GM12878 (cell line): ENCODE measurements at regions not wholly inside any gene's neighbourhood (a gene's known extent, or its start where the extent isn't known, plus 50 kb on each side); places are given as distances from the start of the nearest gene placed in this dataset.
A peak's percentile ranks its signal among the peaks of the same experiment; 100 is the strongest.

ENCODE experiments used
- ATAC-seq: fragments of 200-7000 bp; cut with Tn5 transposase; 3 replicates; pipeline ENCODE4 v1.9.1; 2020; ENCODE audit warnings: mild to moderate bottlenecking, moderate library complexity
- BruUV-seq: library from RNA; stranded (reverse); fragments of 400-500 nt; replicated peaks from 2 replicates; lab custom pipeline; 2021; lab: Mats Ljungman, UMichigan
- CTCF ChIA-PET: fragments of 300-600 bp; sonication (Branson Sonifier 250); formaldehyde crosslinking; extraction: SDS; loops from one replicate; lab custom pipeline; 2021; ENCODE audit warnings: inconsistent platforms; lab: Yijun Ruan, JAX
- POLR2A ChIA-PET: fragments of 350-600 bp; formaldehyde crosslinking; extraction: SDS; loops from one replicate; lab custom pipeline; 2021; ENCODE audit warnings: inconsistent platforms; lab: Charles Lee
- RAD21 ChIA-PET: fragments of 300-600 bp; sonication (Branson Sonifier 250); formaldehyde crosslinking; loops from one replicate; lab custom pipeline; 2023; ENCODE audit warnings: antibody characterized with exemption; ENCODE audit not compliant: unreplicated experiment; lab: Charles Lee
- SMC1A ChIA-PET: fragments of 300-600 bp; sonication (Branson Sonifier 250); formaldehyde crosslinking; loops from one replicate; lab custom pipeline; 2023; ENCODE audit not compliant: unreplicated experiment, uncharacterized antibody; lab: Charles Lee
- DNase-seq: peaks from one replicate; pipeline ENCODE4 v3.0.0-alpha.2; 2011; ENCODE audit warnings: low read depth, low spot score
- FAIRE-seq: peaks from 3 replicates; lab custom pipeline; 2011; peaks lifted over from hg19 to GRCh38; lab: Jason Lieb, UNC
- H2AFZ ChIP-seq: 2 replicates; pipeline ENCODE4 v1.6.0; 2011; ENCODE audit warnings: low read depth, low read length, control low read depth; ENCODE audit not compliant: control insufficient read depth
- H3K27ac ChIP-seq: 2 replicates; pipeline ENCODE4 v1.5.1; 2011; ENCODE audit warnings: control low read depth; ENCODE audit not compliant: control insufficient read depth, insufficient read depth
- H3K27me3 ChIP-seq, 2 experiments: replicated peaks in 1 of 2; 2 replicates each; pipeline versions ENCODE4 v1.6.0 to v1.6.1; 2011; ENCODE audit warnings: low read length in 1 of 2; ENCODE audit not compliant: control insufficient read depth in 2 of 2, insufficient read depth in 2 of 2
- H3K36me3 ChIP-seq, 2 experiments: 2 replicates each; pipeline ENCODE4 v1.5.1; 2011; ENCODE audit warnings: low read length in 1 of 2; ENCODE audit not compliant: control insufficient read depth in 2 of 2, insufficient read depth in 2 of 2
- H3K4me1 ChIP-seq: 2 replicates; pipeline ENCODE4 v1.6.1; 2011; ENCODE audit warnings: mild to moderate bottlenecking, low read length, moderate library complexity, mixed read lengths; ENCODE audit not compliant: control insufficient read depth, insufficient read depth
- H3K4me2 ChIP-seq: 2 replicates; pipeline ENCODE4 v1.6.0; 2011; ENCODE audit warnings: control low read depth; ENCODE audit not compliant: control insufficient read depth, insufficient read depth
- H3K4me3 ChIP-seq: fragments of 200-600 bp; sonication (generic); 2 replicates; pipeline ENCODE4 v1.5.1; 2016
- H3K79me2 ChIP-seq: 2 replicates; pipeline ENCODE4 v1.6.0; 2011; ENCODE audit warnings: low read length; ENCODE audit not compliant: control insufficient read depth, insufficient read depth
- H3K9ac ChIP-seq: 2 replicates; pipeline ENCODE4 v1.8.0; 2011; ENCODE audit warnings: low read length, control low read depth, mixed read lengths; ENCODE audit not compliant: control insufficient read depth, insufficient read depth
- H3K9me3 ChIP-seq: replicated peaks from 3 replicates; pipeline ENCODE4 v1.5.1; 2011; ENCODE audit warnings: mild to moderate bottlenecking, low read length; ENCODE audit not compliant: control insufficient read depth, insufficient read depth
- H4K20me1 ChIP-seq: 2 replicates; pipeline ENCODE4 v1.6.0; 2011; ENCODE audit not compliant: control insufficient read depth, insufficient read depth
- EZH2 ChIP-seq: IDR thresholded peaks from 2 replicates; pipeline ENCODE4 v1.6.1; 2012; ENCODE audit warnings: low read depth, mild to moderate bottlenecking, control low read depth, inconsistent platforms, low read length, borderline replicate concordance; ENCODE audit not compliant: control insufficient read depth
- HCFC1 ChIP-seq: fragments of 150-350 bp; IDR thresholded peaks from 2 replicates; pipeline ENCODE4 v1.6.1; 2014; ENCODE audit warnings: low read length
- JUNB ChIP-seq: IDR thresholded peaks from 2 replicates; pipeline ENCODE4 v1.6.1; 2016; ENCODE audit warnings: antibody characterized with exemption, mild to moderate bottlenecking
- NBN ChIP-seq: fragments of 450-650 bp; IDR thresholded peaks from 2 replicates; pipeline ENCODE4 v1.6.1; 2016
- PBX3 ChIP-seq: IDR thresholded peaks from 2 replicates; pipeline ENCODE4 v1.6.1; 2011; ENCODE audit warnings: mild to moderate bottlenecking, low read depth, low read length, moderate library complexity; ENCODE audit not compliant: insufficient replicate concordance
- SMARCA5 ChIP-seq: fragments of 450-650 bp; IDR thresholded peaks from 2 replicates; pipeline ENCODE4 v1.6.1; 2017; ENCODE audit warnings: mild to moderate bottlenecking
- STAT1 ChIP-seq: fragments of 450-650 bp; conservative IDR thresholded peaks from 2 replicates; pipeline ENCODE4 v1.6.1; 2014; ENCODE audit warnings: antibody characterized with exemption, mild to moderate bottlenecking
- TBL1XR1 ChIP-seq: IDR thresholded peaks from 2 replicates; pipeline ENCODE4 v1.6.1; 2012; ENCODE audit warnings: low read depth, low read length, improper control_type of control experiment
- ZNF274 ChIP-seq: IDR thresholded peaks from one replicate; pipeline ENCODE4 v1.8.0; 2011; ENCODE audit not compliant: insufficient read length, insufficient read depth
- WGBS: methylation state at CpG from one replicate; pipeline ENCODE4 v1.1.6; 2016; ENCODE audit warnings: low lambda C conversion rate; ENCODE audit not compliant: insufficient replicate concordance, insufficient coverage; ENCODE audit errors: missing lambda C conversion rate; 5-methylcytosine and 5-hydroxymethylcytosine counted together
- in situ Hi-C: fragments of 300-500 bp; cut with MboI; formaldehyde crosslinking; loops from 9 replicates; pipeline ENCODE4 v1.14.3; 2018; ENCODE audit warnings: mixed read lengths
- intact Hi-C: fragments of 100-400 bp; cut with micrococcal nuclease; formaldehyde crosslinking; loops from one replicate; pipeline ENCODE4 v1.14.2; 2022; ENCODE audit not compliant: unreplicated experiment
- TF ChIP-seq, protein P1 (sequence below): fragments of 150-350 bp; IDR thresholded peaks from 2 replicates; pipeline ENCODE4 v1.6.1; 2014; ENCODE audit warnings: mild to moderate bottlenecking, low read depth, low read length
- TF ChIP-seq, protein P2 (sequence below): IDR thresholded peaks from 2 replicates; pipeline ENCODE4 v1.6.1; 2012; ENCODE audit warnings: low read depth, low read length, improper control_type of control experiment
- TF ChIP-seq, protein P3 (sequence below): IDR thresholded peaks from 2 replicates; pipeline ENCODE4 v1.6.1; 2012; ENCODE audit warnings: low read length, inconsistent platforms

DNA sequence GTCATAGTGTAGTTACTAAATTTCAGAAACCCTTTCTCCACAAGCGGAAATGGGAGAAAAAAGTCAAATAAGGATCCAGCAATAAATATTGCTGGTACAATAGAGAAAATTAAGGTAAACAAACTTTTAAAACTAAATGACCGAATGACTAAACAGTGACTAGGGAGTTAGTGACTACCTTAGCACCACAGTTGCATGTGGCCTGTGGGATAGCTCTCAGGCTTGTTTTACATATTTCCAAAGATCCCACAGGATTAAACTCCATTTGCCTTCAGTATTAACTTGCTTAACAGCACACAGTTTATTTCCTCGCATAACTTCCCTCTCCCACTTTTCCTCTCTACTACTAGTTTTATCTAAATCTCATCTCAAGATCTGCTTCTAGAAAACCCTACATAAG is 824.3 kb upstream of the KLHL1 start:
- no peak overlapping the region for H2AFZ ChIP-seq
- H4K20me1 ChIP-seq, result no peaks in the 10 kb centered on the region
- no peaks in the 10 kb centered on the region for H3K27me3 ChIP-seq
- POLR2A ChIA-PET, result no interaction called here
- H3K27ac ChIP-seq, result no peak overlapping the region
- SMC1A ChIA-PET, result no interaction called here
- H3K4me3 ChIP-seq, result no peak overlapping the region
- TF ChIP-seq STAT1 (no peak), JUNB (no peak)
- TF ChIP-seq, protein P1, sequence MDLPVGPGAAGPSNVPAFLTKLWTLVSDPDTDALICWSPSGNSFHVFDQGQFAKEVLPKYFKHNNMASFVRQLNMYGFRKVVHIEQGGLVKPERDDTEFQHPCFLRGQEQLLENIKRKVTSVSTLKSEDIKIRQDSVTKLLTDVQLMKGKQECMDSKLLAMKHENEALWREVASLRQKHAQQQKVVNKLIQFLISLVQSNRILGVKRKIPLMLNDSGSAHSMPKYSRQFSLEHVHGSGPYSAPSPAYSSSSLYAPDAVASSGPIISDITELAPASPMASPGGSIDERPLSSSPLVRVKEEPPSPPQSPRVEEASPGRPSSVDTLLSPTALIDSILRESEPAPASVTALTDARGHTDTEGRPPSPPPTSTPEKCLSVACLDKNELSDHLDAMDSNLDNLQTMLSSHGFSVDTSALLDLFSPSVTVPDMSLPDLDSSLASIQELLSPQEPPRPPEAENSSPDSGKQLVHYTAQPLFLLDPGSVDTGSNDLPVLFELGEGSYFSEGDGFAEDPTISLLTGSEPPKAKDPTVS, result no peak
- no TSS peak for BruUV-seq
- no peaks in the 10 kb centered on the region for H3K36me3 ChIP-seq
- in situ Hi-C loops, result no loop called here
- ATAC-seq (no peak), DNase-seq (no peak), FAIRE-seq (no peak)
- H3K9ac ChIP-seq, result no peak overlapping the region
- H3K9me3 ChIP-seq, result no peaks in the 10 kb centered on the region
- intact Hi-C loops, result no loop called here
- H3K79me2 ChIP-seq, result no peaks in the 10 kb centered on the region
- RAD21 ChIA-PET, result no interaction called here
- H3K4me2 ChIP-seq, result no peak overlapping the region
- WGBS, result 44% methylated on average over 3 of the region's 3 CpGs
- H3K4me1 ChIP-seq, result no peaks in the 10 kb centered on the region
- CTCF ChIA-PET, result no interaction called here

DNA sequence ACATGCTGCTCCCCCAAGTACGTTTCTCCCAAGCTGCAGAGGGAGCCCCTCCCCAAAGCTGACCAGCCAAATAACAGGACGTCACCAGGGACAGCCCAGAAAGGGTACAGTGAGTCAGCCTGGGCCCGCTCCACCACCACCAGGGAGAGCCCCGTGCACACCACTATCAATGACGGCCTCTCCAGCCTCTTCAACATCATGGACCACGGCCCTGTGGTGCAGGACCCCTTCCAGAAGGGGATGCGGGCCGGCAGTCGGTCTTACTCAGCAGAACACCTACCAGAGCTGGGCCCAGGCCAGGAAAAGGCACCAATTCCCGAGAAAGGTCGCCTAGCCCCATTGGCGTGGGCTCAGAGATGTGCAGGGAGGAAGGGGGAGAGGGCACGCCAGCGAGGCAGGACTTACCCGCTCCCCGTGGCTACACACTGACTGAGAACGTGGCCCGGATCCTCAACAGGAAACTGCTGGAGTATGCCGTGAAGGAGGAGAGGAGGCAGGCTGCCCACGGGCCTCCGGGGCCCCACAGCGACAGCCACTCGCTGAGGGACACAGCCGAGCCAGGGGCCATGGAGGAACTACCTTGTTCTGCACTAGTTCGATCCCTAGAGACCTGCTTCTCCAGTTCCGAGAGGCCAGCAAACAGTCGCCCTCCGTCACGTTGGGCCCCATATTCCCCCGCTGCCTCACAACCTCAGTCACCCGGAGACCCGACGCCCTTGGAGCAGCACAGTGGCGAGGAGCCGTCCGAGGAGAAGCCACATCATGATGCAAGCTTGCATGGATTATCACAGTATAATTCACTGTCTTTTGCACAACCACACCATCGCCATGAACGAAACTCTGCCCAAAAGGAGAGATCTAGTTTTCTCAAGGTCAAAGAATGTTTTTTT is 815.9 kb upstream of the KLHL1 start:
- intact Hi-C loops (no loop called here), in situ Hi-C loops (no loop called here)
- Histone ChIP-seq H3K4me1 (no peaks in the 10 kb centered on the region), H3K9me3 (no peaks in the 10 kb centered on the region), H3K27ac (no peak overlapping the region), H3K27me3 (no peaks in the 10 kb centered on the region), H3K4me2 (no peak overlapping the region), H2AFZ (no peak overlapping the region), H4K20me1 (no peaks in the 10 kb centered on the region), H3K4me3 (no peak overlapping the region), H3K9ac (no peak overlapping the region), H3K79me2 (no peaks in the 10 kb centered on the region), H3K36me3 (no peaks in the 10 kb centered on the region)
- ChIA-PET POLR2A (no interaction called here), CTCF (no interaction called here), SMC1A (no interaction called here), RAD21 (no interaction called here)
- DNase-seq, result no peak
- FAIRE-seq, result no peak
- no TSS peak for BruUV-seq
- peak; percentile 31; the same call in 2 of the 3 replicates for ATAC-seq
- WGBS, result 33% methylated on average over 37 of the region's 38 CpGs
- TF ChIP-seq EZH2 (no peak), PBX3 (no peak), SMARCA5 (no peak), TBL1XR1 (no peak), NBN (no peak), HCFC1 (no peak), ZNF274 (no peak)
- TF ChIP-seq, protein P2, sequence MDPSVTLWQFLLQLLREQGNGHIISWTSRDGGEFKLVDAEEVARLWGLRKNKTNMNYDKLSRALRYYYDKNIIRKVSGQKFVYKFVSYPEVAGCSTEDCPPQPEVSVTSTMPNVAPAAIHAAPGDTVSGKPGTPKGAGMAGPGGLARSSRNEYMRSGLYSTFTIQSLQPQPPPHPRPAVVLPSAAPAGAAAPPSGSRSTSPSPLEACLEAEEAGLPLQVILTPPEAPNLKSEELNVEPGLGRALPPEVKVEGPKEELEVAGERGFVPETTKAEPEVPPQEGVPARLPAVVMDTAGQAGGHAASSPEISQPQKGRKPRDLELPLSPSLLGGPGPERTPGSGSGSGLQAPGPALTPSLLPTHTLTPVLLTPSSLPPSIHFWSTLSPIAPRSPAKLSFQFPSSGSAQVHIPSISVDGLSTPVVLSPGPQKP, result no peak
- TF ChIP-seq, protein P3, sequence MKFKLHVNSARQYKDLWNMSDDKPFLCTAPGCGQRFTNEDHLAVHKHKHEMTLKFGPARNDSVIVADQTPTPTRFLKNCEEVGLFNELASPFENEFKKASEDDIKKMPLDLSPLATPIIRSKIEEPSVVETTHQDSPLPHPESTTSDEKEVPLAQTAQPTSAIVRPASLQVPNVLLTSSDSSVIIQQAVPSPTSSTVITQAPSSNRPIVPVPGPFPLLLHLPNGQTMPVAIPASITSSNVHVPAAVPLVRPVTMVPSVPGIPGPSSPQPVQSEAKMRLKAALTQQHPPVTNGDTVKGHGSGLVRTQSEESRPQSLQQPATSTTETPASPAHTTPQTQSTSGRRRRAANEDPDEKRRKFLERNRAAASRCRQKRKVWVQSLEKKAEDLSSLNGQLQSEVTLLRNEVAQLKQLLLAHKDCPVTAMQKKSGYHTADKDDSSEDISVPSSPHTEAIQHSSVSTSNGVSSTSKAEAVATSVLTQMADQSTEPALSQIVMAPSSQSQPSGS, result no peak
